ENCODE measurements at regions not wholly inside any gene's neighbourhood (a gene's known extent, or its start where the extent isn't known, plus 50 kb on each side); places are given as distances from the start of the nearest gene placed in this dataset.

- in situ Hi-C loops (cut with MboI; ENCODE audit: low sequenced_read_pairs) (no loop called here), dilution Hi-C loops (cut with HindIII; ENCODE audit: low sequenced_read_pairs, unreplicated experiment) (no loop called here), intact Hi-C loops (cut with micrococcal nuclease) (no loop called here)
- H3K27me3 ChIP-seq (ENCODE audit: control insufficient read depth, insufficient read depth, low read length), result no peaks in the 10 kb centered on the region
- no peak overlapping the region for H3K4ac ChIP-seq (ENCODE audit: low read depth, low read length)
- H3K79me1 ChIP-seq (ENCODE audit: low read depth in 1 of 2, low read length in 2 of 2), result no peaks in the 10 kb centered on the region
- CTCF ChIA-PET, result no interaction called here
- no peak overlapping the region for H3K18ac ChIP-seq (ENCODE audit: low read depth, low read length)
- POLR2A ChIA-PET (ENCODE audit: unreplicated experiment), result no interaction called here
- no peak overlapping the region for H3K23ac ChIP-seq (ENCODE audit: low read depth, low read length)
- no peak overlapping the region for H2BK5ac ChIP-seq (ENCODE audit: low read depth, low read length, poor library complexity, severe bottlenecking)
- H3K9me3 ChIP-seq (ENCODE audit: control insufficient read depth, insufficient read depth, low read length), result no peaks in the 10 kb centered on the region
- no peaks in the 10 kb centered on the region for H3K4me1 ChIP-seq (ENCODE audit: control insufficient read depth, insufficient read depth, low read length)
- no peak overlapping the region for H3K56ac ChIP-seq (ENCODE audit: extremely low read depth, insufficient read depth, low read length)
- no peak overlapping the region for H3K4me2 ChIP-seq (ENCODE audit: low read depth, low read length)
- no peak overlapping the region for H2BK15ac ChIP-seq (ENCODE audit: low read depth, low read length)
- no peaks in the 10 kb centered on the region for H3K36me3 ChIP-seq (ENCODE audit: control insufficient read depth, insufficient read depth, low read length)
- no peak overlapping the region for H2AK9ac ChIP-seq (replicated peaks; ENCODE audit: low read depth, low read length, poor library complexity)
- no peak overlapping the region for H3K4me3 ChIP-seq (ENCODE audit: insufficient read depth, low read depth, low read length)
- no peak overlapping the region for H3K9ac ChIP-seq (ENCODE audit: low read depth, low read length)
- no peak overlapping the region for H2AK5ac ChIP-seq (ENCODE audit: low read depth, low read length)
- no peak overlapping the region for H3K27ac ChIP-seq (ENCODE audit: insufficient read depth, low read length)
- no peak overlapping the region for H4K5ac ChIP-seq (ENCODE audit: low read depth, low read length)
- no peak overlapping the region for H2BK120ac ChIP-seq (ENCODE audit: low read depth, low read length)
- no peaks in the 10 kb centered on the region for H4K20me1 ChIP-seq (ENCODE audit: insufficient read depth, low read length)
- no peak for ATAC-seq (ENCODE audit: low read depth)
- no CpG with 5 or more reads among the region's 1 CpG for WGBS, 2 experiments (ENCODE audit: extremely low coverage in 2 of 2, insufficient read length in 1 of 2)
- no peak overlapping the region for H2BK20ac ChIP-seq (ENCODE audit: low read depth, low read length)
- no TSS peak for BruUV-seq (replicated peaks)
- no peak overlapping the region for H4K8ac ChIP-seq (ENCODE audit: low read depth in 2 of 2, low read length in 2 of 2)
- no peaks in the 10 kb centered on the region for H3K9me1 ChIP-seq (ENCODE audit: insufficient read depth, low read length)
- H2AFZ ChIP-seq (replicated peaks; ENCODE audit: low read length, poor library complexity), result no peak overlapping the region
- TF ChIP-seq POLR2A (IDR thresholded peaks at IDR 0.05; ENCODE audit: low read depth, low read length), result no peak
- TF ChIP-seq CHD1 (IDR thresholded peaks at IDR 0.05; ENCODE audit: low read depth, low read length), result no peak
- TF ChIP-seq USF2 (IDR thresholded peaks at IDR 0.05; ENCODE audit: low read depth, low read length), result no peak
- TF ChIP-seq RAD21 (IDR thresholded peaks at IDR 0.05; ENCODE audit: low read length), result no peak
- no peak for TF ChIP-seq BHLHE40 (IDR thresholded peaks at IDR 0.05; ENCODE audit: low read depth, low read length)
- no peak for TF ChIP-seq ELK1 (IDR thresholded peaks at IDR 0.05; ENCODE audit: borderline replicate concordance, low read depth, low read length)
- no peak for TF ChIP-seq RFX5 (IDR thresholded peaks at IDR 0.05; ENCODE audit: low read depth, low read length)
- no peak for TF ChIP-seq CTCF (conservative IDR thresholded peaks at IDR 0.05; ENCODE audit: low read depth, low read length)
- TF ChIP-seq MXI1 (IDR thresholded peaks at IDR 0.05; ENCODE audit: borderline replicate concordance, low read depth, low read length), result no peak
- TF ChIP-seq SMC3 (IDR thresholded peaks at IDR 0.05; ENCODE audit: low read depth, low read length), result no peak
- TF ChIP-seq MAFK (IDR thresholded peaks at IDR 0.05; ENCODE audit: low read depth, low read length), result no peak
- TF ChIP-seq CEBPB (IDR thresholded peaks at IDR 0.05; ENCODE audit: low read depth, low read length), result no peak
- no peak overlapping the region for H3K14ac ChIP-seq (replicated peaks; ENCODE audit: low read depth, low read length)
- H4K91ac ChIP-seq (ENCODE audit: insufficient read depth, low read depth, low read length), result no peak overlapping the region
- no peak for DNase-seq
Measured at GRCh38 chr4:130534651-130535050, 1438.7 kb downstream of the C4orf33 start.

All from IMR-90 (cell line).